Gastrocnemius medialis (tissue), 4 donors: ENCODE measurements at regions not wholly inside any gene's neighbourhood (a gene's known extent, or its start where the extent isn't known, plus 50 kb on each side); places are given as distances from the start of the nearest gene placed in this dataset.

Experiments used
- CTCF ChIP-seq, 5 experiments: fragments of 450-650 bp in 3 of 5; fragments of 200-600 bp in 2 of 5; sonication (generic) in 2 of 5; IDR thresholded peaks in 4 of 5; conservative IDR thresholded peaks in 1 of 5; 1 replicate in 4 of 5; 2 replicates in 1 of 5; pipeline ENCODE4 v1.5.1; 2016 to 2019; ENCODE audit warnings: antibody characterized with exemption in 5 of 5, mild to moderate bottlenecking in 3 of 5, moderate library complexity in 3 of 5
- POLR2A ChIP-seq, 2 donors: fragments of 450-650 bp; IDR thresholded peaks; one replicate each; pipeline ENCODE4 v1.6.1; 2017; ENCODE audit warnings: antibody characterized with exemption in 2 of 2, mild to moderate bottlenecking in 2 of 2, moderate library complexity in 2 of 2

GRCh38 chr1:62386351-62387121 is 50.3 kb upstream of the USP1 start:
- TF ChIP-seq CTCF (IDR thresholded peaks at IDR 0.05 in 4 of 5, conservative IDR thresholded peaks at IDR 0.05 in 1 of 5) (no peak), POLR2A (IDR thresholded peaks at IDR 0.05) (no peak)
